ENCODE measurements at regions not wholly inside any gene's neighbourhood (a gene's known extent, or its start where the extent isn't known, plus 50 kb on each side); places are given as distances from the start of the nearest gene placed in this dataset.
"Not testable (repeated sequence)": the region's sequence is repeated elsewhere in the genome, so short reads cannot be mapped to it uniquely, and the experiment has no call there.

DNA sequence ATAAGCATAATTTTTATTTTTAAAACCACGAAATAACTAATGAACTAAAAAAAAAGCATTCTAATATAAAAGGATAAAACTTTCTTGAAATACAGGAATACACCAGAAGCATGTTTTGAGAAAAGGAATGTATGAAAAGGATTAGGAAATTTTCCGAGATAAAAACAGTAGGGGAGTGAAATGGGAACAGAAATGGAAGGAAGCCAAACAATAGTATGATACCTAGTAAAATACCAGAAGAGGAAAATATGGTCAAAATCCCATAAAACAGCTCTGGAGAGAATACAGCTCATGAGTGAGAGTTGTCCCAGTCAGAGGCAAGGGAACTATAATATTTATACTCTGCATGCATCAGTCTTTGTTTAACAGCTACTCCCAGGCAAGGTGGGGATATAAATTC lies 1016.2 kb downstream of the SLC6A15 start:
- TF ChIP-seq, protein P1, sequence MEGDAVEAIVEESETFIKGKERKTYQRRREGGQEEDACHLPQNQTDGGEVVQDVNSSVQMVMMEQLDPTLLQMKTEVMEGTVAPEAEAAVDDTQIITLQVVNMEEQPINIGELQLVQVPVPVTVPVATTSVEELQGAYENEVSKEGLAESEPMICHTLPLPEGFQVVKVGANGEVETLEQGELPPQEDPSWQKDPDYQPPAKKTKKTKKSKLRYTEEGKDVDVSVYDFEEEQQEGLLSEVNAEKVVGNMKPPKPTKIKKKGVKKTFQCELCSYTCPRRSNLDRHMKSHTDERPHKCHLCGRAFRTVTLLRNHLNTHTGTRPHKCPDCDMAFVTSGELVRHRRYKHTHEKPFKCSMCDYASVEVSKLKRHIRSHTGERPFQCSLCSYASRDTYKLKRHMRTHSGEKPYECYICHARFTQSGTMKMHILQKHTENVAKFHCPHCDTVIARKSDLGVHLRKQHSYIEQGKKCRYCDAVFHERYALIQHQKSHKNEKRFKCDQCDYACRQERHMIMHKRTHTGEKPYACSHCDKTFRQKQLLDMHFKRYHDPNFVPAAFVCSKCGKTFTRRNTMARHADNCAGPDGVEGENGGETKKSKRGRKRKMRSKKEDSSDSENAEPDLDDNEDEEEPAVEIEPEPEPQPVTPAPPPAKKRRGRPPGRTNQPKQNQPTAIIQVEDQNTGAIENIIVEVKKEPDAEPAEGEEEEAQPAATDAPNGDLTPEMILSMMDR (IDR thresholded peaks at IDR 0.05; ENCODE audit: insufficient read depth, low read length, severe bottlenecking) = no peak
- no peak overlapping the region for H3K4me3 ChIP-seq (ENCODE audit: low read depth, low read length)
- DNase-seq (ENCODE audit: low read depth) = no peak
- no peaks in the 10 kb centered on the region for H3K36me3 ChIP-seq (ENCODE audit: control insufficient read depth, insufficient read depth, low read length)
- no peaks in the 10 kb centered on the region for H3K27me3 ChIP-seq (ENCODE audit: control insufficient read depth, insufficient read depth, low read length)
- no peak for FAIRE-seq

DNA sequence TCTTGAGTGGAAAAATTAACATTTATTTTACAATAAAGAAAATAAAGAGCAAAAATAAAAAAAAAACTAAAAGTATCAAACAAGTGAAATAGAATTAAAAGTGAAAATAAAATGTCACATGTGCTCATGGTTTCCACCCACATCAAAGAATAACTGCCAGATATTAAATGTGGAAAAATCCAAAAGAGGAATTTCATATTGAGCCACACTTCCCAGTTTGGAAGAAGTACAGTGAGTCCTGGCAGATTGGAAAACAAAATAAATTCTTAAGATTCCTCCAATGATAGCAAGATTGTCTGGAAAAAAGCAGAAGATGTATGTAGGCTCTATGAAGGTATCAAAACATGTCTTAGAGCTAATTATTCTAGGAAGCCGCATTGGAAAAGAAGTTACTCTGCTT lies 1019.5 kb downstream of the SLC6A15 start:
- Histone ChIP-seq H3K36me3 (ENCODE audit: control insufficient read depth, insufficient read depth, low read length) (no peaks in the 10 kb centered on the region), H3K27me3 (ENCODE audit: control insufficient read depth, insufficient read depth, low read length) (no peaks in the 10 kb centered on the region), H3K4me3 (ENCODE audit: low read depth, low read length) (no peak overlapping the region)
- TF ChIP-seq, protein P1 (IDR thresholded peaks at IDR 0.05; ENCODE audit: insufficient read depth, low read length, severe bottlenecking) = no peak
- DNase-seq (ENCODE audit: low read depth) (no peak), FAIRE-seq (no peak)

DNA sequence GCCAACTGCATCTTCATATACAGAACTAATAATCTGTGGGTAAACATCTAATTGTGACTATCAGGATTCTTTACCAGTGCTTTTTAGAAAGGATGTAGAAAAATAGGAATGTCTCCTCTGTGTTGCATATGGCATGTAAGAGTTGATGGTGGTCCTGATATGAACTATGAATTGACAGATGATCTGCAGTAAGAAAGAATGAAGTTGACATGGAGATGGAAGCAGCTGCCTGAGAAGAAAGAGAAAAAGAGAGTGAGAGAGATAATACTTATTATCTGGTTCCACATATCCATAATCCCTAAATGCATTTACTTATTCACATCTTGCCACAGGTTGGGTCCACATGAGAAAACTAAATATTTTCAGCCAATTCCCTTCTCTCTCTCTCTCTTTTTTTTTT lies 1022.9 kb downstream of the SLC6A15 start:
- Histone ChIP-seq H3K36me3 (ENCODE audit: control insufficient read depth, insufficient read depth, low read length) (no peaks in the 10 kb centered on the region), H3K27me3 (ENCODE audit: control insufficient read depth, insufficient read depth, low read length) (no peaks in the 10 kb centered on the region), H3K4me3 (ENCODE audit: low read depth, low read length) (no peak overlapping the region)
- DNase-seq (ENCODE audit: low read depth) (no peak), FAIRE-seq (no peak)
- TF ChIP-seq, protein P1 (IDR thresholded peaks at IDR 0.05; ENCODE audit: insufficient read depth, low read length, severe bottlenecking) = no peak

DNA sequence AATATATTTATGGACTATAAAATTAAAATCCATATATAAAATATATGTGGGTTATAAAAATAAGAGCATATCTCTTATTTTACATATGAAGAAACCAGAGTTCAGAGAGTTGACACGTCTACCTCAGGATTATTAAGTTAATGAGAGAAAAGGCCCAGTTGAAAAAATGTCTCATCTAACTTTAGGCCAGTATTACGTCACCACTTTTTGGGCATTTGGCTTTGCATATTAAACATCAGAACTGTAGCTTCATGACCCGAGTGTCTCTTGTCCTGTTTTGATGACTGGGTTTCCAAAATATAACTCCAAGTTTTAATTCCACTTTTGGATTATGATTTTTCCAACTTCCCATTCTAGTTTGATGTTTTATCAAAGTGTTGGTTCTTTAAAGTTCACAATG lies 1026.1 kb downstream of the SLC6A15 start:
- Histone ChIP-seq H3K4me3 (ENCODE audit: low read depth, low read length) (no peak overlapping the region), H3K36me3 (ENCODE audit: control insufficient read depth, insufficient read depth, low read length) (no peaks in the 10 kb centered on the region), H3K27me3 (ENCODE audit: control insufficient read depth, insufficient read depth, low read length) (no peaks in the 10 kb centered on the region)
- TF ChIP-seq, protein P1 (IDR thresholded peaks at IDR 0.05; ENCODE audit: insufficient read depth, low read length, severe bottlenecking) = no peak
- DNase-seq (ENCODE audit: low read depth) (no peak), FAIRE-seq (no peak)

DNA sequence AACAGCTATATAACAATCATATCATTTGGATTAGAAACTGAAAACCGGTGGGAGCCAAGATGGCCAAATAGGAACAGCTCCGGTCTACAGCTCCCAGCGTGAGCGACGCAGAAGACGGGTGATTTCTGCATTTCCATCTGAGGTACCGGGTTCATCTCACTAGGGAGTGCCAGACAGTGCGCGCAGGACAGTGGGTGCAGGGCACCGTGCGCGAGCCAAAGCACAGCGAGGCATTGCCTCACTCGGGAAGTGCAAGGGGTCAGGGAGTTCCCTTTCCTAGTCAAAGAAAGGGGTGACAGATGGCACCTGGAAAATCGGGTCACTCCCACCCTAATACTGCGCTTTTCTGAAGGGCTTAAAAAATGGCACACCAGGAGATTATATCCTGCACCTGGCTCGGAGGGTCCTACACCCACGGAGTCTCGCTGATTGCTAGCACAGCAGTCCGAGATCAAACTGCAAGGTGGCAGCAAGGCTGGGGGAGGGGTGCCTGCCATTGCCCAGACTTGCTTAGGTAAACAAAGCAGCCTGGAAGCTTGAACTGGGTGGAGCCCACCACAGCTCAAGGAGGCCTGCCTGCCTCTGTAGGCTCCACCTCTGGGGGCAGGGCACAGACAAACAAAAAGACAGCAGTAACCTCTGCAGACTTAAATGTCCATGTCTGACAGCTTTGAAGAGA lies 1041.5 kb downstream of the SLC6A15 start:
- not testable (repeated sequence) for H3K27me3 ChIP-seq (ENCODE audit: control insufficient read depth, insufficient read depth, low read length); H3K4me3 ChIP-seq (ENCODE audit: low read depth, low read length); FAIRE-seq; DNase-seq (ENCODE audit: low read depth); H3K36me3 ChIP-seq (ENCODE audit: control insufficient read depth, insufficient read depth, low read length)

DNA sequence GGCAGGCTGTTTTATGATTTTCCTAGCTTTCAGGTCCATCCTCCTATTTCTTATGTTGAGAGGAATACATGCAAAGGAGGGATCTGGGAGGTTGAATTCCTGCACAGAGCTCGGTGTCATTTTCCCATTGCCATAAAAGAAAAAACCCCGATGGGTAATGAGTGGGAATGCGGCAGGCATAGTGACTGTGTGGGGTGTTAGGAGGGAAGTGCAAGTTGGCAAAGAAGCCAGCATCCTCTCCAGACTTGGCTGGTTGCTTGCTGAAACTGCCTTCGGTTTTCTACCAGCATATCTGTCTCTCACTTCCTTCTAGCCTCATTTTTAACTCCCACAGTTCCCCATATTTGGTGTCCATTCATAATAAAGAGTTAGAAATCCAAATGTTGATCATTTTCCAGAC lies 1046.1 kb downstream of the SLC6A15 start:
- no peak overlapping the region for H3K4me3 ChIP-seq (ENCODE audit: low read depth, low read length)
- no peaks in the 10 kb centered on the region for H3K27me3 ChIP-seq (ENCODE audit: control insufficient read depth, insufficient read depth, low read length)
- no peaks in the 10 kb centered on the region for H3K36me3 ChIP-seq (ENCODE audit: control insufficient read depth, insufficient read depth, low read length)
- FAIRE-seq (no peak), DNase-seq (ENCODE audit: low read depth) (no peak)
- TF ChIP-seq, protein P1 (IDR thresholded peaks at IDR 0.05; ENCODE audit: insufficient read depth, low read length, severe bottlenecking) = no peak

Data from bronchial epithelial cell (primary cell).